ENCODE measurements at regions not wholly inside any gene's neighbourhood (a gene's known extent, or its start where the extent isn't known, plus 50 kb on each side); places are given as distances from the start of the nearest gene placed in this dataset.

DNA sequence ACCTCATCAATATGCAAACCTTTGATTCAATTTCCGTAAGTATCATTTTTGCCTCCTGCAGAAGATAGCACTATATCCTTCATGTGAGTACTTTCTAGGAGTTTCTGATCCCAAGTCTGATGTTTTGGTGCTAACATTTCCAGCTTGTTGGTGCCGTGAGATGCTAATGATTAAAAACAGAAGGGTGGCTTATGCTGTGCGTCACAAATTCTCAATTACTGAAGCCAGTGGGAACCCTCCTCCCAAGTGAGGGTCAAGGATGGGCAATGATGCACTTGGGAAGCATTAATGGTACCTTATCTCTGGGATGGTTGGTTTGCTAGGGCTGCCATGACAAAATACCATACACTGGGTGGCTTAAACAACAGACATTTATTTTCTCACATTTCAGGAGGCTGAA is 123.0 kb downstream of the FOXD1 start:
- WGBS, 2 donors = 89 to 97% methylated on average over 3 of the region's 3 CpGs
- no peaks in the 10 kb centered on the region for H3K27me3 ChIP-seq (ENCODE audit: control insufficient read depth in 1 of 2, insufficient read depth in 2 of 2, low read length in 1 of 2)
- no peaks in the 10 kb centered on the region for H3K9me3 ChIP-seq (ENCODE audit: control insufficient read depth, low read length)
- no peak overlapping the region for H3K4me3 ChIP-seq (ENCODE audit: low read length in 2 of 2)
- ATAC-seq (ENCODE audit: low FRiP score) (no peak), DNase-seq (no peak)
- H3K27ac ChIP-seq (ENCODE audit: low read depth in 1 of 2, low read length in 2 of 2) = no peak overlapping the region
- intact Hi-C loops (cut with DNase I) = no loop called here
- no peaks in the 10 kb centered on the region for H3K36me3 ChIP-seq (ENCODE audit: control insufficient read depth in 1 of 2, insufficient read depth in 2 of 2, low read length in 1 of 2)
- H3K4me1 ChIP-seq (ENCODE audit: control insufficient read depth in 1 of 2, insufficient read depth in 2 of 2, low read length in 2 of 2) = no peaks in the 10 kb centered on the region

GRCh38 chr5:73323466-73323865 is 125.1 kb downstream of the FOXD1 start:
- ATAC-seq (ENCODE audit: low FRiP score) (no peak), DNase-seq (no peak)
- intact Hi-C loops (cut with DNase I) = no loop called here
- no peaks in the 10 kb centered on the region for H3K9me3 ChIP-seq (ENCODE audit: control insufficient read depth, low read length)
- H3K4me1 ChIP-seq (ENCODE audit: control insufficient read depth in 1 of 2, insufficient read depth in 2 of 2, low read length in 2 of 2) = no peaks in the 10 kb centered on the region
- no peak overlapping the region for H3K27ac ChIP-seq (ENCODE audit: low read depth in 1 of 2, low read length in 2 of 2)
- 81 to 82% methylated on average over 5 of the region's 5 CpGs for WGBS, 2 donors
- no peak overlapping the region for H3K4me3 ChIP-seq (ENCODE audit: low read length in 2 of 2)
- no peaks in the 10 kb centered on the region for H3K27me3 ChIP-seq (ENCODE audit: control insufficient read depth in 1 of 2, insufficient read depth in 2 of 2, low read length in 1 of 2)
- no peaks in the 10 kb centered on the region for H3K36me3 ChIP-seq (ENCODE audit: control insufficient read depth in 1 of 2, insufficient read depth in 2 of 2, low read length in 1 of 2)

DNA sequence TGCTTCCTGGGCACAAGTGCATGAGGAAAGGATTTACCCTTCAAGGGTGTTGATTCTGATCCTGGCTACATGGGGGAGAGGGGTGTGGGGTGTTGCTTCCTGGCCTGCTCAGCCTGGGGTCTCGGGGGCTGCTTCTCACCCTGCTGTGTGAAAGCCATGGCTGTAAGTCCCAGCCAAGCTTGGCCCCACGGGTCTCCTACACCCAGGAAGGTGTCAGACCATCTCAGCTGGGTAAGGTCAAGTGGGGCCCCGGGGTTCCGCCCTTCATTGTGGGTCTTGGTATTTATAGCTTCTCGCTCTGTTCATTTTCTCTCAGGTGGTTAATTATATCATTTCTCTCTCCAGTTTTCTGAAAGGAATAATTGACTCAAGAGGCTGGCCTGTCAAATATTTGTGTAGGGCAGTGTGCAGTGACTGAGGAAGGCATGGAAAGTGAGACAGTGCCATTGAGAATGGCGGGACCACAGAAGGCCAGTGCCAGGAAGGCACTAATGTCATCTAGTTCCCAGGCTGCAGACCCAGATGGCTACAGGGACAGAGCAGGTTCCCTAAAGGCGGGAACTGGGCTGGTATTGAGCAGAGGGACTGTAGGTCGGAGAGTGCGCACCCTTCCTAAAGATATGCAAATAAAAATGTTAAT is 126.0 kb downstream of the FOXD1 start:
- ATAC-seq (ENCODE audit: low FRiP score) (peak; percentile 29), DNase-seq (no peak)
- Histone ChIP-seq H3K4me3 (ENCODE audit: low read length in 2 of 2) (no peak overlapping the region), H3K27ac (ENCODE audit: low read depth in 1 of 2, low read length in 2 of 2) (no peak overlapping the region), H3K9me3 (ENCODE audit: control insufficient read depth, low read length) (peaks cover under 1% of the 10 kb centered on the region), H3K36me3 (ENCODE audit: control insufficient read depth in 1 of 2, insufficient read depth in 2 of 2, low read length in 1 of 2) (no peaks in the 10 kb centered on the region), H3K4me1 (ENCODE audit: control insufficient read depth in 1 of 2, insufficient read depth in 2 of 2, low read length in 2 of 2) (no peaks in the 10 kb centered on the region), H3K27me3 (ENCODE audit: control insufficient read depth in 1 of 2, insufficient read depth in 2 of 2, low read length in 1 of 2) (no peaks in the 10 kb centered on the region)
- intact Hi-C loops (cut with DNase I) = no loop called here
- 94% methylated on average over 9 of the region's 9 CpGs for WGBS, 2 donors

DNA sequence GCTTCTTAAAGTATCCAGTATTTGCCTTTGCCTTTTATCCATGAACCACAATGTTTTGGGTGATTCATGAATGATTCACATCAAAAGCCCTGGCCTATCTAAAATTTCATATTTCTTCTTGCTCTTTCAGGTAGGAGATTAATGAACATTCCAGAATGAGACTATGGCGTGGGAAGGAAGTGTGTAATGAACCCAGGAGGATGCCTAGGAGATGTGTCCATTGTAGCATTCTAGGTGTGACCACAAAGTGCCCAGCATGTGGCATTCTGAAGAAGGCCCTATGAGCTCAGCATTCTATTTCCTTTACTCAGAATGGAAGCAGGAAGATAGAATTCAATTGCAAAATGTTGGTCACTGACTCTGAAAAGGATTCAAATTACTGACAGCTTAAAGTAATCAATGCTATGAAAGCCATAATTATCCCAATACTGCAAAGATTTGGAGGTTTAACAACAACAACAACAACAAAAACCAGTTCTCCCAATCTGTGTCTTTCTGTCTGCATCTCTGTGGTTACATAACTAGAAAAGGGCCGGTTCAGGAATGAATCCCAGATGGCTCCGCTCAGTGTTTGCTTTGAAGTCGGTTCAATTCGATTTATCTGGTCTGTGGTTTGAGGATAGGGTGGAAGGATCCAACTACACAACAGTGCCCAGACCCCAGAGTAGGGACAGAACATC is 126.7 kb downstream of the FOXD1 start:
- H3K36me3 ChIP-seq (ENCODE audit: control insufficient read depth in 1 of 2, insufficient read depth in 2 of 2, low read length in 1 of 2) = no peaks in the 10 kb centered on the region
- ATAC-seq (ENCODE audit: low FRiP score) = no peak
- 80 to 84% methylated on average over 5 of the region's 5 CpGs for WGBS, 2 donors
- intact Hi-C loops (cut with DNase I) = no loop called here
- H3K4me3 ChIP-seq (ENCODE audit: low read length in 2 of 2) = no peak overlapping the region
- no peak overlapping the region for H3K27ac ChIP-seq (ENCODE audit: low read depth in 1 of 2, low read length in 2 of 2)
- H3K27me3 ChIP-seq (ENCODE audit: control insufficient read depth in 1 of 2, insufficient read depth in 2 of 2, low read length in 1 of 2) = no peaks in the 10 kb centered on the region
- DNase-seq = no peak
- H3K9me3 ChIP-seq (ENCODE audit: control insufficient read depth, low read length) = peaks cover 1% of the 10 kb centered on the region
- no peaks in the 10 kb centered on the region for H3K4me1 ChIP-seq (ENCODE audit: control insufficient read depth in 1 of 2, insufficient read depth in 2 of 2, low read length in 2 of 2)

DNA sequence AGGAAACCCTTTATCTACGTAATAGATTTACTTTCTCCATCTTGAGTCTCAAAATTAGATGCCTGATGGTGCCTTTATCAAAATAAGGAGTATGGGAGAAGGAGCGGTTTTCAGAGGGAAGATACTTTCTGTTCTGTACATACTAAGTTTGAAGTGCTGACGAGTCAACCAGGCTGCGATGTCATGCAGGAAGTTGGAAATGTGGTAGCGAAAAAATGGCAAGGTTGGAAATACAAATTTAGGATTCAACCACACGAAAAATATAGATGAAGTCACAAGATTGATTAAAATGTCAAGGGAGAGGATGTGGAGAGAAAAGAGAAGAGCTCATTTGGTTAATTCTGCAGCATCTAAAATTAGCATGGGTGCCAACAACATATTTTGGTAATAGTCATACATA is 129.5 kb downstream of the FOXD1 start:
- no peaks in the 10 kb centered on the region for H3K36me3 ChIP-seq (ENCODE audit: control insufficient read depth in 1 of 2, insufficient read depth in 2 of 2, low read length in 1 of 2)
- no peaks in the 10 kb centered on the region for H3K4me1 ChIP-seq (ENCODE audit: control insufficient read depth in 1 of 2, insufficient read depth in 2 of 2, low read length in 2 of 2)
- H3K4me3 ChIP-seq (ENCODE audit: low read length in 2 of 2) = no peak overlapping the region
- intact Hi-C loops (cut with DNase I) = no loop called here
- H3K27ac ChIP-seq (ENCODE audit: low read depth in 1 of 2, low read length in 2 of 2) = no peak overlapping the region
- no peak for DNase-seq
- ATAC-seq (ENCODE audit: low FRiP score) = no peak
- WGBS, 2 donors = 92% methylated on average over 6 of the region's 6 CpGs
- peaks cover 1% of the 10 kb centered on the region for H3K9me3 ChIP-seq (ENCODE audit: control insufficient read depth, low read length)
- H3K27me3 ChIP-seq (ENCODE audit: control insufficient read depth in 1 of 2, insufficient read depth in 2 of 2, low read length in 1 of 2) = no peaks in the 10 kb centered on the region

- no peaks in the 10 kb centered on the region for H3K36me3 ChIP-seq (ENCODE audit: control insufficient read depth in 1 of 2, insufficient read depth in 2 of 2, low read length in 1 of 2)
- H3K9me3 ChIP-seq (ENCODE audit: control insufficient read depth, low read length) = peaks cover 1% of the 10 kb centered on the region
- no peak overlapping the region for H3K4me3 ChIP-seq (ENCODE audit: low read length in 2 of 2)
- no peak overlapping the region for H3K27ac ChIP-seq (ENCODE audit: low read depth in 1 of 2, low read length in 2 of 2)
- H3K27me3 ChIP-seq (ENCODE audit: control insufficient read depth in 1 of 2, insufficient read depth in 2 of 2, low read length in 1 of 2) = no peaks in the 10 kb centered on the region
- intact Hi-C loops (cut with DNase I) = no loop called here
- H3K4me1 ChIP-seq (ENCODE audit: control insufficient read depth in 1 of 2, insufficient read depth in 2 of 2, low read length in 2 of 2) = no peaks in the 10 kb centered on the region
- ATAC-seq (ENCODE audit: low FRiP score) (no peak), DNase-seq (no peak)
- WGBS, 2 donors = 84 to 93% methylated on average over 1 of the region's 1 CpG
Measured at GRCh38 chr5:73318308-73318719, 130.3 kb downstream of the FOXD1 start.

- H3K9me3 ChIP-seq (ENCODE audit: control insufficient read depth, low read length) = peaks cover 1% of the 10 kb centered on the region
- H3K27ac ChIP-seq (ENCODE audit: low read depth in 1 of 2, low read length in 2 of 2) = no peak overlapping the region
- DNase-seq = no peak
- intact Hi-C loops (cut with DNase I) = no loop called here
- no peaks in the 10 kb centered on the region for H3K4me1 ChIP-seq (ENCODE audit: control insufficient read depth in 1 of 2, insufficient read depth in 2 of 2, low read length in 2 of 2)
- no peaks in the 10 kb centered on the region for H3K27me3 ChIP-seq (ENCODE audit: control insufficient read depth in 1 of 2, insufficient read depth in 2 of 2, low read length in 1 of 2)
- no peak overlapping the region for H3K4me3 ChIP-seq (ENCODE audit: low read length in 2 of 2)
- H3K36me3 ChIP-seq (ENCODE audit: control insufficient read depth in 1 of 2, insufficient read depth in 2 of 2, low read length in 1 of 2) = no peaks in the 10 kb centered on the region
- 84 to 92% methylated on average over 2 of the region's 2 CpGs for WGBS, 2 donors
- no peak for ATAC-seq (ENCODE audit: low FRiP score)
Measured at GRCh38 chr5:73317523-73317922, 131.1 kb downstream of the FOXD1 start.

DNA sequence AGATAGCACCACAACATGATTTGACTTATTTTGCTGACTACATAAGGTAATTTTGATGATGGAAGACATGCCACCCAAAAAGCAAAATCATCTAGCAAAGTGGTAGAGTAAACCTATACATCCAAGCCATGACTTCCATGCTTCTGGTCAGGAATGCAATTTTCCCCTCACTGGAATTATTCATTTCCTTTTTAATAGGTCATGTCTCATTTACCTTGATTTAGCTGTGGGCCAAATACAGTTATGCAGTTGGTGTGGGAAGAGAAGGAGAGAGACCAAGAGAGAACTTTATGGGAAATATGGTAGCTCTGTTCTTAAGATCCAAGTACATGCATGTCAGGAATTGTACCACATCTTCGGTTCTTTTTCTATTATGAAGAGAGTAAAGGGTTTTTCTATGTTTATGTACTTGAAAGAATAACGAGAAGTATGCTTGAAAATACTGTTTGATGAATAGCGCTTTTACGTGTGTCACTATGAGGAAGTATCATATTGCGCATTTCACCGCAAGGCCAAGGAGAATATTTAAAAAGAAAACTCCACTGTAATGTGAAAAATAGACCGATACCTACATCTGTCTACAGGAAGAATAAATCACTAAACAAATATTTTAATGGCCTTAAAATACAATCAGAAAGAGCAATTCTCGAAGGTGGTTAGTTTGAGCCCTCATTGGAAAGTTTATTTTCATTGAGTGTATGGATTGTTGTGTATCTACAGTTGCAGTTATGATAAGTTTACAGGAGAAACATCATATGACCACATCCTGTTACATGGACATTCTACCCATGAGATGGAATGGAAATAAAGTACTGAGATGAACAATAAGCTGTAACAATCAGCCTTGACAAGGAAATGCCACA is 134.0 kb downstream of the FOXD1 start:
- ATAC-seq (ENCODE audit: low FRiP score) = no peak
- Histone ChIP-seq H3K27ac (ENCODE audit: low read depth in 1 of 2, low read length in 2 of 2) (no peak overlapping the region), H3K27me3 (ENCODE audit: control insufficient read depth in 1 of 2, insufficient read depth in 2 of 2, low read length in 1 of 2) (no peaks in the 10 kb centered on the region), H3K4me3 (ENCODE audit: low read length in 2 of 2) (no peak overlapping the region), H3K9me3 (ENCODE audit: control insufficient read depth, low read length) (peaks cover 1% of the 10 kb centered on the region), H3K4me1 (ENCODE audit: control insufficient read depth in 1 of 2, insufficient read depth in 2 of 2, low read length in 2 of 2) (no peaks in the 10 kb centered on the region), H3K36me3 (ENCODE audit: control insufficient read depth in 1 of 2, insufficient read depth in 2 of 2, low read length in 1 of 2) (no peaks in the 10 kb centered on the region)
- no peak for DNase-seq
- intact Hi-C loops (cut with DNase I) = no loop called here
- WGBS, 2 donors = 88 to 93% methylated on average over 8 of the region's 8 CpGs

All from aorta (tissue), 5 donors.